ENCODE measurements at regions not wholly inside any gene's neighbourhood (a gene's known extent, or its start where the extent isn't known, plus 50 kb on each side); places are given as distances from the start of the nearest gene placed in this dataset.
A peak's percentile ranks its signal among the peaks of the same experiment; 100 is the strongest.

DNA sequence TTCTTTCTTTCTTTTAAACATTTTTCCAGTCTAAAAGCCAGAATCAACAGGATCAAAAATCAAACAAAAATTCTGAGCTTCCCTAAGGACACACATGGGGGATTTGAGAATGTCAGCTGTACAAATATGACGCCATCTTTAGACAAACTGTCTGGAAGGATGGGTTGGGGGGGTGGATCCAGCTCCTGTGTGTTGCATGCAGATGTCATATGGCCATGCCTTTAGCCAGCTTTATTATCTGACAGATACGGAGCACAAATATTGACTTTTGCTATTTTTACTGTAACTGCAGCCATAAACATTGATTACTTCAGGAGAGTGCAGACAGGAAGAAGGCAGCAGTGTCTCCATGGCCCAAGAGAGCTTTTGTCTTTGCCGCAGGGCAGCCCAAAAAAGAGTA is 279.4 kb upstream of the ELAC2 start:
- peak; percentile 34 for DNase-seq

DNA sequence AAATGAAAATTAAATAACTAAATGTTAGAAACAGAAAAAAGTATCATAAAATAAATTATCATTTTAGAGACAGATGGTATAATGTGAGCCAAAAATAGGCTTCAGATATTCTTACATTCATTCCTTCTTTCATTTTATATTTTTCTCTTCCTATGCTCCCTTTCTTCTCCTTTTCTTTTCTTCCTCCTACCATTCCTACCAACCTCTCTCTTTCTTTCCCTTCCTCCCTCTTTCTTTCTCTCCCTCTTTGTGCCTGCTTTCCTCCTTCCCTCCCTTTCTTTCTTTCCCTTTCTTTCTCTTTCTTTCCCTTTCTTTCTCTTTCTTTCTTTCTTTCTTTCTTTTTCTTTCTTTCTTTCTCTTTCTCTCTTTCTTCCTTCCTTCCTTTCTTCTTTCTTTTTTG is 275.6 kb upstream of the ELAC2 start:
- DNase-seq: no peak

- no peak for DNase-seq
Observed at GRCh38 chr17:13292291-13292690, 274.5 kb upstream of the ELAC2 start.

DNA sequence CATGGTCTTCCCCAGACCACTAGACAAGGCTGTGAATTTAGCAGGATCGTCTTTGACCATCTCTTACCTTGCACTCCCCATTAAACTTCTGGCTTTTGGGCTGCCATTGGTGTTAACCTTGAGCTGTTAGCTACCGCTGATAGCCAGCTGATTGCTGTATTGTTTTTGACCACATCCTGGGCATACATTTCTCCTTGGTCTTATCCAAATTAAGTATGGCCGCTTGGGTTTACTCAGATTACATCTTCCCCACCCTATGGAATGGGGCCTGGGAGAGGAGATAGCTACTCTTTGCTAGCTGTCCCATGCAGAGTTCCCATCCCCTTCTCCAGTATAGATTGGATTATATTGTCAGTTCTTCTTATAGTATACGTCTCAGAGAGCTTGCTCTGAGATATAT is 270.4 kb upstream of the ELAC2 start:
- DNase-seq: no peak

DNA sequence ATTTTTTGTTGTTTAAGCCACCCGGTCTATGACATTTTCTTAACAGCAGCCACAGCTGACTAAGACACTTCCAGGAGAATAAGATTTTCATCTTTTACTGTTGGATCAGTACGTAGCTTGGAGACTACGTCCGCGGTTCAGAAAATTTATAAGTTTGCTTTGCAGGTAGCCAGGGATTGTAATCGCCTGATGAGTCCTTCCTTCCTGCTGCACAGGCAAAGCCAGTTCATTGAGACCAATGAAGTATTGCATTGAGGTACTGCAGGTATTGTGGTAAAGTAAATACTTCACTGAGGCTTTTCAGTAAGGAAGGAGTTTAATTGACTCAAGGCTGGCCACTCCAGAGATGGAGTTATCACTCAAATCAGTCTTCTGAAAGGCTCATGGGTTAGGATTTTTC is 269.4 kb upstream of the ELAC2 start:
- no peak for DNase-seq

- DNase-seq: no peak
Observed at GRCh38 chr17:13283606-13284005, 265.8 kb upstream of the ELAC2 start.

- no peak for DNase-seq
Observed at GRCh38 chr17:13281626-13282025, 263.8 kb upstream of the ELAC2 start.

DNA sequence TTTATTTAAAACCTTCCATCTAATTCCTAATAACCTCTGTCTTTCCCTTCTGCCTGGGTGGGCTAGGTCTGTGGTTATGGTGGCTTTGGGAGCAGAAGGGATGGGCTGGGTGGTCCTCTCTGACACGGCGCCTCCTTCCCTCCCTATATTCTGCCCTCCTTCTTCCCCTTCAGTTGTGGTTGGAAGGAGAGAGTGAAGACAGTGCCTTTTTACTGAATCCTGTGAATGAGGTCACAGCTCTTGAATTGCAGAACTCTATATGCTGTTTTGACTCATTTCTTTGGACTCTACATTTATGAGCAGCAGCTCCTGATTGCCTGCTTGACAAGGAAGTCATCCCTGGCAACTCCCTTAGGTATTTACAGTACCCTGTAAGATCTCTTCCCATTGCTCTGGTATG is 256.0 kb upstream of the ELAC2 start:
- DNase-seq: no peak

- no peak for DNase-seq
Observed at GRCh38 chr17:13272296-13272695, 254.5 kb upstream of the ELAC2 start.

- DNase-seq: no peak
Observed at GRCh38 chr17:13268791-13269595, 251.2 kb upstream of the ELAC2 start.

GRCh38 chr17:13266606-13267005 is 248.8 kb upstream of the ELAC2 start:
- DNase-seq: no peak

DNA sequence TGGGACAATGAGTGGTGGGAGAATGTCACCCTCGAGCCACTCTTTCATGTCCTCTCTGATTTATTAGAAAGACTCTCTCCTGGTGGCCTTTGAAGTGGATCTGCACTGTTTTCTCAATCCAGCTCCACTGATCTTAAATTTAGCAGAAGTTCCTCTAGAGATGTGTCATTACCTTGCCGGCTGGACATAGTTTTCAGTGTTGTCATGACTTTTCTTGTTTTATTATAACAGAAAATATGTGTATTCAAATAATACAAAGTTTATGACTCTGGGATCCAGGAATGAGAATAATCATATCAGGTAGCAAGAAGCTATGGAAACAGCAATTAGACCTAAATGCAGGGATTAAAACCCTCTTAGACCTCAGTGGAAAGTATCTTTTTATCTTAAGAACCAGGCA is 247.5 kb upstream of the ELAC2 start:
- DNase-seq: no peak

DNA sequence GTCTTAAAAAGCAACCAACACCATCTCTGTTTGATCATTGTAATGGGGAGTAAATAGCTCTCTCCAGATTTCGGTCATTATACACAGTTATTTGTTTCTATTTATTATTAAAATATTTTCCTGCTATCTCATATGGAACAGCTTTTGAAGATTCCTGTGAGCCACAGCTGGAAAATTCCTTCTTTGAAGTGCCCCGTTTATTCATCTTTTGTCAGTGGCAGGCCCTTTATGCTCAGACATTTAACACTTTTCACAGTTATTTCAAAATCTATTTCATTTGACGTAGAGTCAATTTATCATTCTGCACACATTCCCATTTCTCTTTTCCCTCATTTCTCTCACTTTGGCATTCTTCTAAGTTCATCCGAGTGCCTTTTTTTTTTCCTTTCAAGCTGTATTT is 245.9 kb upstream of the ELAC2 start:
- DNase-seq: no peak

DNA sequence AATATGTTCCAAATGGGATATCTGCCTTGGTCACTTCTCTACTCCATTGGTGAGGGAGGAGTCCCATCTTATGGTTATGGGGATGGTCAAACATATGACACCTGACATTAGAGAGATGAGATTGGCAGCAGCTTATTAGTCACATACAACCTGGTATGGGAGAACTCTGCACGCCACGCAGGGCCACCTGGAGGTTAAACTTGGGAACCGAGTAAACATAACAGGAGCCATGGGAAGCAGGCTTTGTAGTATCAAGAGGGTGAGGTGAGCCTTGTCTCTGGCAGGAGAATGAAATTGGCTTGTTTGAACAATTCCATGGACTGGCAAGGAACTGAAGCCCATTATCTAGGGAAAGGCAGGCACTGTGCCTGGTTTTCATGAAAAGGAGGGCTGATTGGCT is 238.7 kb upstream of the ELAC2 start:
- DNase-seq: peak; percentile 23

DNA sequence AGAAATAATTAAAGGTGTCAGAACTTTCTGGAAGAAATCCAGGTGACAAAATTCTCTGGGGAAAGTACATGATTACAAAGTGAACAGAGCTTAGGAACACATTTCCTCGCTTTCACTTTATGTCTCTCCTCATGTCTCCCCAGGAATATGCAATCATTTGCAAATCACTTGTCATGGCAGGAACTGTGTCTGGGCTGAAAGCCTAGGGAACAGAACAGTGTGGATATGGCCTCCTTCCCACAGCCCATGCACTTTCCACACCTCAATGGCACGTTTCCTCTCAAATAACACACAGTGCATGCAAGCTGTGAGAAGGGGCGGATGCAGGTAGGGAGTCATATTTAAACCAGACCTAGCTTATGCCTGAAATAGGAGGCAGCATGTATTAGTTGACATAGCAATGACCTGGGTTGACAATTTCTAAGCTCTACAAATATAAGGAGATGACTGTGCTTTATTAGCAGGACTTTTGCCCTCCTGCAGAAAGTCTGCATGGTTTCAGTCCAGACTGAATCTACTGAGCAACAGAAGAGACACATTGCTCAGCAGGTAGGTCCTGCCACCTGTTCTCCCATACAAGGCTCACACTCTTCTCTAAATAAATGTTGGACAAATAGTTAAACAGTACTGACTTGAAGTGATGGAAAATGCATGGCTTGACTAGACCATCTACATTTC is 236.0 kb upstream of the ELAC2 start:
- DNase-seq: peak; percentile 4

GRCh38 chr17:13244513-13244912 is 226.7 kb upstream of the ELAC2 start:
- DNase-seq: no peak

DNA sequence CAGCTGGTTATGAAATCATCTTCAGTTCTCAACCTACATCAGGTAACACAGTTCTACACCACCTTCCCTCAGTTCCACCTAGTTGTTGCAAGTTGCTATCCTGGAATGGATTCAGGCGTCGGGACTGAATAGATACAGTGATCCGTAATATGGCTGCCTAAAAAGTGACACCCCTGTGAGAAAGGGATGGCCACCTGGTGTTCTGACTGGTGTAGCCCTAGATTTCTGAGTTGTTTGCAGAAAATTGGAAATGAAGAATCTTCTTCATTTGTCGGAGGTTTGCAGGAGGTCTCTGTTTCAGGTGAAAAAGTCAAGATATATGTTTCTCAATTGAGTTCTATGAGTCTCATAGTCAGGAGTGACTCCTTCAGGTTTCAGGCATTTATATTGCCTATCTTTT is 225.8 kb upstream of the ELAC2 start:
- no peak for DNase-seq

- DNase-seq: no peak
Observed at GRCh38 chr17:13240851-13241250, 223.0 kb upstream of the ELAC2 start.

DNA sequence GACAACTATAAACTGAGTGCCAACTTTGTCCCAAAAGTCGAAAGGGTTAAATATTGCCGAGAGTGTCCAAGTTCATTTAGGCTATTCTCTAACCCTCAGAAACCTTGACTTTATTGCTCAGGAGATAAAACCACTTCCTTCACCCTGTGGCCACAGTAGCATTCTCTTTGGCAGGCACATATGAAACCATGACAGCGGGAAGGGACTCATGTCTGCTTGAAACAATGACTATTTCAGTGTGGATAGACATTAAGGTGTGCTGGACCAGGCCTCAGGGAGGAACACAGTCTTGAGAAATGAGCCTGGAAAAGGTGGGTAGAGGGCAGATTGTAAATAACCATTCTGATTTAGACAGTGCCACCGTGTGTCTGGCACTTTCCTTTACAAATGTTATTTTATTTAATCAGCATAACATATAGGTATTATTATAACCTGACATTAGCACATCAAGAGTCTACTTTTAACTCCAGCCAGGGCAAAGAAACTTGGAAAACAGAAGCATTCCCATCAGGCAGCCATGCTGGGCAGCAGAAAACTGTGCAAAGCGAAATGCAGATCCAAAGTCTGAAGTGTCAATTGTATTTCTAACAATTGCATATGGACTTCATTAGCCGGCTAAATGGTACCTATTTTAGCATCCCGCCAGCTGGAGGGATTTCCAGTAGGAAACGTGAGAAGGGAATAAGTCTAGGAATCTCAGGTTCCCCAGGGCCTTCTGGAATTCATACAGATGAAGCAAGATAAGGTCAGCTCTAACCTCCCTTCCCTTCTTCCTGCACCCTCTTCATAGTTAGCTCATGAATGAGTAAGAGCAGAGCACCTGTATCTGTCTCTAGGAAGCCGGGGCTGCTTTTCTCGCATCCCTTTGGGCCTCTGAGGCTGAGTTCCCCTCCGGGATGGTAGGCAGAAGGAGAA is 212.8 kb upstream of the ELAC2 start:
- DNase-seq: peak; percentile 2

GRCh38 chr17:13228225-13228624 is 210.4 kb upstream of the ELAC2 start:
- no peak for DNase-seq

DNA sequence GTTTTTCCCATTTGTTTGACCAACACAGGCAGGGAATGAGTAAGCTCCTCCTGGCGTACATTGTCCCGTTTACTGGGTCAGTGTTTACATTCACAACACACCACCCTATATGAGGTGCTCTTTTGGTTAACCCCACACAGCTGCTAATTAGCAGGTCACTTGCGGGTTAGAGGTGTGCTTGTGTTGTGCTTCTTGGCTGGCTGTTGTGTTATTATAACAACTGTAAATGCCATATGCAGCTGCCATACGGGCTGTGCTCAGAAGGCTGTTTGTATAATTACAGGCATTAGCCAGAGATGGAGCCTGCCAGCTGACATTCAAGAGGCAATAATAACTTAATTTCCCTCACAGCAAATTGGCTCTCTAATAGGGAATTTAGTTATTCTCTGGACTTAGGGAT is 205.1 kb upstream of the ELAC2 start:
- DNase-seq: peak; percentile 10

- DNase-seq: peak; percentile 18
Observed at GRCh38 chr17:13212860-13213259, 195.0 kb upstream of the ELAC2 start.

DNA sequence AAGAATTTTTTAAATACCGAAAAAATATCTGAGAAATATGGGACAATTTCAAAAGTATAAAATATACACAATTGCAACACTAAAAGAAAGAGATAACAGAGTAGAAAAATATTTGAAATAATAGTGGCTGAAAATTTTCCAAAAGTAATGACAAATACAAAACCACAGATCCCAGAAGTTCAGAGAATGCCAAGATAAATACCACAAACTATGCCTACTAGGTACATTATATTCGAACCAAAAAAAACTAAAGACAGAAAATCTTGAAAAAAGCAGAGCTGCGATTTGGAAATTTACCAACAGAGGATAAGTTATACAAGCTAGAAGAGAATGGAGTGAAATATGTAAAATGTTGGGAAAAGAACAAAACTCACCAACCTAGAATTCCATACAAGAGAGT is 191.3 kb upstream of the ELAC2 start:
- DNase-seq: no peak
